GM23338 (cell line): ENCODE measurements at regions not wholly inside any gene's neighbourhood (a gene's known extent, or its start where the extent isn't known, plus 50 kb on each side); places are given as distances from the start of the nearest gene placed in this dataset.

Experiments
- ATAC-seq: fragments of 200-7000 bp; cut with Tn5 transposase; 3 replicates; pipeline ENCODE4 v1.9.1; 2020
- DNase-seq: peaks from one replicate; pipeline ENCODE4 v3.0.0-alpha.2; 2015; ENCODE audit warnings: low spot score
- H2AFZ ChIP-seq: fragments of 200-600 bp; sonication (generic); 2 replicates; pipeline ENCODE4 v1.8.0; 2016; ENCODE audit warnings: antibody characterized with exemption, mild to moderate bottlenecking, moderate library complexity
- H3F3A ChIP-seq: fragments of 200-600 bp; sonication (generic); replicated peaks from 2 replicates; pipeline ENCODE4 v1.8.0; 2017; ENCODE audit warnings: antibody characterized with exemption, mixed run types, low read depth
- H3K27ac ChIP-seq: fragments of 200-600 bp; sonication (generic); 2 replicates; pipeline ENCODE4 v1.6.1; 2016; ENCODE audit warnings: low read depth
- H3K27me3 ChIP-seq: fragments of 200-600 bp; sonication (generic); 2 replicates; pipeline ENCODE4 v1.8.0; 2016; ENCODE audit warnings: mild to moderate bottlenecking, mixed run types, moderate library complexity; ENCODE audit not compliant: insufficient read depth
- H3K36me3 ChIP-seq: fragments of 200-600 bp; sonication (generic); 2 replicates; pipeline ENCODE4 v1.8.0; 2016; ENCODE audit warnings: mild to moderate bottlenecking; ENCODE audit not compliant: insufficient read depth
- H3K4me1 ChIP-seq: fragments of 200-600 bp; sonication (generic); 2 replicates; pipeline ENCODE4 v1.8.0; 2016; ENCODE audit warnings: mild to moderate bottlenecking, moderate library complexity; ENCODE audit not compliant: insufficient read depth
- H3K4me2 ChIP-seq: fragments of 200-600 bp; sonication (generic); 2 replicates; pipeline ENCODE4 v1.7.1; 2017; ENCODE audit warnings: mixed run types
- H3K4me3 ChIP-seq: fragments of 200-600 bp; sonication (generic); 2 replicates; pipeline ENCODE4 v1.6.1; 2016; ENCODE audit warnings: mixed run types
- H3K79me2 ChIP-seq: fragments of 200-600 bp; sonication (generic); replicated peaks from 2 replicates; pipeline ENCODE4 v1.8.0; 2017; ENCODE audit warnings: mild to moderate bottlenecking; ENCODE audit not compliant: insufficient read depth
- H3K9me2 ChIP-seq: fragments of 200-600 bp; sonication (generic); 2 replicates; pipeline ENCODE4 v1.8.0; 2017; ENCODE audit not compliant: insufficient read depth
- H4K20me1 ChIP-seq: fragments of 200-600 bp; sonication (generic); replicated peaks from 2 replicates; pipeline ENCODE4 v1.8.0; 2017; ENCODE audit warnings: mild to moderate bottlenecking; ENCODE audit not compliant: insufficient read depth
- H3K27ac Mint-ChIP-seq: 2 replicates; pipeline ENCODE4 v1.8.0; 2020; ENCODE audit warnings: inconsistent platforms, mild to moderate bottlenecking, moderate library complexity, mixed read lengths
- H3K27me3 Mint-ChIP-seq: 3 replicates; pipeline ENCODE4 v1.8.0; 2022; ENCODE audit warnings: low read depth, mild to moderate bottlenecking, moderate library complexity, mixed read lengths, inconsistent platforms; ENCODE audit not compliant: insufficient read depth, poor library complexity
- H3K36me3 Mint-ChIP-seq: 3 replicates; pipeline ENCODE4 v1.8.0; 2021; ENCODE audit warnings: low read depth, mild to moderate bottlenecking, inconsistent platforms, moderate library complexity, mixed read lengths
- H3K4me1 Mint-ChIP-seq: 3 replicates; pipeline ENCODE4 v1.8.0; 2020; ENCODE audit warnings: mild to moderate bottlenecking, inconsistent platforms, mixed read lengths
- H3K4me3 Mint-ChIP-seq: 3 replicates; pipeline ENCODE4 v1.8.0; 2021; ENCODE audit warnings: moderate library complexity, mild to moderate bottlenecking, inconsistent platforms, mixed read lengths
- H3K9me3 Mint-ChIP-seq: 3 replicates; pipeline ENCODE4 v1.8.0; 2020; ENCODE audit warnings: moderate library complexity, mild to moderate bottlenecking, inconsistent platforms, mixed read lengths
- CREB1 ChIP-seq: fragments of 250-450 bp; sonication (Bioruptor Pico); IDR thresholded peaks from 2 replicates; pipeline ENCODE4 v1.5.0; 2020; ENCODE audit warnings: low read depth, mild to moderate bottlenecking, moderate library complexity
- CTCF ChIP-seq, 2 experiments: fragments of 200-600 bp in 1 of 2; sonication (generic) in 1 of 2; conservative IDR thresholded peaks; 2 replicates each; pipeline versions ENCODE4 v1.5.1 to v1.6.1; 2016 to 2017; ENCODE audit warnings: antibody characterized with exemption in 2 of 2, low read depth in 2 of 2, mild to moderate bottlenecking in 2 of 2, moderate library complexity in 1 of 2
- ETS1 ChIP-seq: IDR thresholded peaks from 2 replicates; pipeline ENCODE4 v1.6.1; 2016; ENCODE audit warnings: antibody characterized with exemption
- EZH2 ChIP-seq: fragments of 200-600 bp; sonication (generic); IDR thresholded peaks from one replicate; pipeline ENCODE4 v1.8.0; 2017; ENCODE audit warnings: antibody characterized with exemption, mild to moderate bottlenecking, low read depth; ENCODE audit not compliant: unreplicated experiment
- EZH2phosphoT487 ChIP-seq: fragments of 200-600 bp; sonication (generic); IDR thresholded peaks from one replicate; pipeline ENCODE4 v1.8.1; 2018; ENCODE audit warnings: antibody characterized with exemption; ENCODE audit not compliant: unreplicated experiment
- JUNB ChIP-seq: IDR thresholded peaks from one replicate; pipeline ENCODE4 v1.6.1; 2016; ENCODE audit warnings: antibody characterized with exemption; ENCODE audit not compliant: unreplicated experiment
- POLR2AphosphoS5 ChIP-seq: IDR thresholded peaks from 2 replicates; pipeline ENCODE4 v1.6.1; 2016; ENCODE audit warnings: antibody characterized with exemption, low read depth
- REST ChIP-seq: IDR thresholded peaks from one replicate; pipeline ENCODE4 v1.6.1; 2018; ENCODE audit warnings: antibody characterized with exemption; ENCODE audit not compliant: unreplicated experiment
- STAT1 ChIP-seq: IDR thresholded peaks from one replicate; pipeline ENCODE4 v1.6.1; 2016; ENCODE audit warnings: antibody characterized with exemption; ENCODE audit not compliant: unreplicated experiment
- ZNF114 ChIP-seq: fragments of 250-450 bp; sonication (Bioruptor Pico); IDR thresholded peaks from 2 replicates; pipeline ENCODE4 v1.5.0; 2020; ENCODE audit warnings: mild to moderate bottlenecking, moderate library complexity
- ZNF331 ChIP-seq: fragments of 250-450 bp; sonication (Bioruptor Pico); IDR thresholded peaks from 2 replicates; pipeline ENCODE4 v1.5.0; 2020; ENCODE audit warnings: low read depth, mild to moderate bottlenecking, moderate library complexity
- ZNF462 ChIP-seq: fragments of 250-450 bp; sonication (Bioruptor Pico); IDR thresholded peaks from 2 replicates; pipeline ENCODE4 v1.5.0; 2020; ENCODE audit warnings: mild to moderate bottlenecking, moderate library complexity

- Mint-ChIP-seq H3K4me3 (no peak overlapping the region), H3K9me3 (no peaks in the 10 kb centered on the region), H3K4me1 (no peaks in the 10 kb centered on the region), H3K27ac (no peak overlapping the region), H3K27me3 (peaks cover 2% of the 10 kb centered on the region), H3K36me3 (no peaks in the 10 kb centered on the region)
- Histone ChIP-seq H4K20me1 (no peaks in the 10 kb centered on the region), H2AFZ (no peak overlapping the region), H3K36me3 (no peaks in the 10 kb centered on the region), H3K79me2 (no peaks in the 10 kb centered on the region), H3K9me2 (no peaks in the 10 kb centered on the region; the same call in 1 of the 2 replicates), H3K4me2 (no peak overlapping the region), H3F3A (no peaks in the 10 kb centered on the region), H3K4me3 (no peak overlapping the region), H3K27me3 (no peaks in the 10 kb centered on the region), H3K4me1 (no peaks in the 10 kb centered on the region), H3K27ac (no peak overlapping the region)
- TF ChIP-seq ETS1 (no peak), REST (no peak), ZNF331 (CRISPR knock-in tag) (no peak), ZNF114 (CRISPR knock-in tag) (no peak), POLR2AphosphoS5 (no peak), EZH2phosphoT487 (no peak), EZH2 (no peak), CTCF (conservative IDR thresholded peaks at IDR 0.05; ENCODE audit: low read depth in 2 of 2) (no peak), JUNB (no peak), STAT1 (no peak), ZNF462 (CRISPR knock-in tag) (no peak), CREB1 (no peak)
- no peak for ATAC-seq
- DNase-seq: no peak
Observed at GRCh38 chr1:56304975-56305374, 274.4 kb downstream of the PLPP3 start.
